NK-92 treated with Interleukin-12 subunit alpha and Interleukin-12 subunit beta, amount 100 ng/mL, for 24 hours (cell line): ENCODE measurements at regions not wholly inside any gene's neighbourhood (a gene's known extent, or its start where the extent isn't known, plus 50 kb on each side); places are given as distances from the start of the nearest gene placed in this dataset.

ENCODE experiments used
- DNase-seq: peaks from one replicate; lab custom pipeline; 2025; lab: John Stamatoyannopoulos, UW

GRCh38 chr13:112245989-112246388 lies 130.2 kb upstream of the SPACA7 start:
- DNase-seq: no peak

GRCh38 chr13:112246731-112247470 lies 129.3 kb upstream of the SPACA7 start:
- no peak for DNase-seq

- DNase-seq: no peak
These were observed 128.4 kb upstream of the SPACA7 start for GRCh38 chr13:112247471-112248405.

GRCh38 chr13:112248406-112248760 lies 127.8 kb upstream of the SPACA7 start:
- DNase-seq: no peak

GRCh38 chr13:112248862-112249592 lies 127.1 kb upstream of the SPACA7 start:
- DNase-seq: no peak

GRCh38 chr13:112249644-112250610 lies 126.2 kb upstream of the SPACA7 start:
- no peak for DNase-seq

- DNase-seq: no peak
These were observed 125.2 kb upstream of the SPACA7 start for GRCh38 chr13:112250788-112251445.

- DNase-seq: no peak
These were observed 124.1 kb upstream of the SPACA7 start for GRCh38 chr13:112251930-112252585.

- no peak for DNase-seq
These were observed 123.2 kb upstream of the SPACA7 start for GRCh38 chr13:112252804-112253590.

- no peak for DNase-seq
These were observed 122.5 kb upstream of the SPACA7 start for GRCh38 chr13:112253631-112254030.

- no peak for DNase-seq
These were observed 121.9 kb upstream of the SPACA7 start for GRCh38 chr13:112254061-112254818.

- no peak for DNase-seq
These were observed 121.3 kb upstream of the SPACA7 start for GRCh38 chr13:112254900-112255299.

- DNase-seq: no peak
These were observed 120.5 kb upstream of the SPACA7 start for GRCh38 chr13:112255550-112256120.

- DNase-seq: no peak
These were observed 119.2 kb upstream of the SPACA7 start for GRCh38 chr13:112256716-112257494.

GRCh38 chr13:112259511-112259910 lies 116.6 kb upstream of the SPACA7 start:
- DNase-seq: no peak

- DNase-seq: no peak
These were observed 115.8 kb upstream of the SPACA7 start for GRCh38 chr13:112260108-112261055.
